Glutamatergic neuron (in vitro differentiated cells): ENCODE measurements at regions not wholly inside any gene's neighbourhood (a gene's known extent, or its start where the extent isn't known, plus 50 kb on each side); places are given as distances from the start of the nearest gene placed in this dataset.

Source experiments
- DNase-seq: peaks from one replicate; pipeline ENCODE4 v3.0.0; 2022
- H3K27ac Mint-ChIP-seq: one replicate; pipeline ENCODE4 v1.8.0; 2020; ENCODE audit warnings: mild to moderate bottlenecking, mixed read lengths, inconsistent platforms; ENCODE audit not compliant: unreplicated experiment
- H3K27me3 Mint-ChIP-seq: one replicate; pipeline ENCODE4 v1.8.0; 2020; ENCODE audit warnings: mild to moderate bottlenecking, moderate library complexity, mixed read lengths, inconsistent platforms; ENCODE audit not compliant: unreplicated experiment
- H3K36me3 Mint-ChIP-seq: one replicate; pipeline ENCODE4 v1.8.0; 2020; ENCODE audit warnings: mild to moderate bottlenecking, mixed read lengths, inconsistent platforms; ENCODE audit not compliant: unreplicated experiment
- H3K4me1 Mint-ChIP-seq: one replicate; pipeline ENCODE4 v1.8.0; 2020; ENCODE audit warnings: mild to moderate bottlenecking, low read depth, mixed read lengths, inconsistent platforms; ENCODE audit not compliant: unreplicated experiment
- H3K4me3 Mint-ChIP-seq: one replicate; pipeline ENCODE4 v1.8.0; 2020; ENCODE audit warnings: mild to moderate bottlenecking, mixed read lengths, inconsistent platforms; ENCODE audit not compliant: unreplicated experiment
- H3K9me3 Mint-ChIP-seq: one replicate; pipeline ENCODE4 v1.8.0; 2020; ENCODE audit warnings: mild to moderate bottlenecking, moderate library complexity, mixed read lengths, inconsistent platforms; ENCODE audit not compliant: unreplicated experiment
- TF ChIP-seq, protein P1 (sequence below): fragments of 200-600 bp; sonication (generic); IDR thresholded peaks from one replicate; pipeline ENCODE4 v1.5.0; 2021; ENCODE audit not compliant: partially characterized antibody, unreplicated experiment

- H3K27ac Mint-ChIP-seq = no peak overlapping the region
- no peak overlapping the region for H3K4me3 Mint-ChIP-seq
- TF ChIP-seq, protein P1, sequence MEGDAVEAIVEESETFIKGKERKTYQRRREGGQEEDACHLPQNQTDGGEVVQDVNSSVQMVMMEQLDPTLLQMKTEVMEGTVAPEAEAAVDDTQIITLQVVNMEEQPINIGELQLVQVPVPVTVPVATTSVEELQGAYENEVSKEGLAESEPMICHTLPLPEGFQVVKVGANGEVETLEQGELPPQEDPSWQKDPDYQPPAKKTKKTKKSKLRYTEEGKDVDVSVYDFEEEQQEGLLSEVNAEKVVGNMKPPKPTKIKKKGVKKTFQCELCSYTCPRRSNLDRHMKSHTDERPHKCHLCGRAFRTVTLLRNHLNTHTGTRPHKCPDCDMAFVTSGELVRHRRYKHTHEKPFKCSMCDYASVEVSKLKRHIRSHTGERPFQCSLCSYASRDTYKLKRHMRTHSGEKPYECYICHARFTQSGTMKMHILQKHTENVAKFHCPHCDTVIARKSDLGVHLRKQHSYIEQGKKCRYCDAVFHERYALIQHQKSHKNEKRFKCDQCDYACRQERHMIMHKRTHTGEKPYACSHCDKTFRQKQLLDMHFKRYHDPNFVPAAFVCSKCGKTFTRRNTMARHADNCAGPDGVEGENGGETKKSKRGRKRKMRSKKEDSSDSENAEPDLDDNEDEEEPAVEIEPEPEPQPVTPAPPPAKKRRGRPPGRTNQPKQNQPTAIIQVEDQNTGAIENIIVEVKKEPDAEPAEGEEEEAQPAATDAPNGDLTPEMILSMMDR = no peak
- H3K27me3 Mint-ChIP-seq = peaks cover 3% of the 10 kb centered on the region
- no peak for DNase-seq
- peaks cover 18% of the 10 kb centered on the region for H3K36me3 Mint-ChIP-seq
- H3K9me3 Mint-ChIP-seq = peaks cover 6% of the 10 kb centered on the region
- no peaks in the 10 kb centered on the region for H3K4me1 Mint-ChIP-seq
Measured at GRCh38 chr2:236661762-236662110, 92.1 kb downstream of the ACKR3 start.

DNA sequence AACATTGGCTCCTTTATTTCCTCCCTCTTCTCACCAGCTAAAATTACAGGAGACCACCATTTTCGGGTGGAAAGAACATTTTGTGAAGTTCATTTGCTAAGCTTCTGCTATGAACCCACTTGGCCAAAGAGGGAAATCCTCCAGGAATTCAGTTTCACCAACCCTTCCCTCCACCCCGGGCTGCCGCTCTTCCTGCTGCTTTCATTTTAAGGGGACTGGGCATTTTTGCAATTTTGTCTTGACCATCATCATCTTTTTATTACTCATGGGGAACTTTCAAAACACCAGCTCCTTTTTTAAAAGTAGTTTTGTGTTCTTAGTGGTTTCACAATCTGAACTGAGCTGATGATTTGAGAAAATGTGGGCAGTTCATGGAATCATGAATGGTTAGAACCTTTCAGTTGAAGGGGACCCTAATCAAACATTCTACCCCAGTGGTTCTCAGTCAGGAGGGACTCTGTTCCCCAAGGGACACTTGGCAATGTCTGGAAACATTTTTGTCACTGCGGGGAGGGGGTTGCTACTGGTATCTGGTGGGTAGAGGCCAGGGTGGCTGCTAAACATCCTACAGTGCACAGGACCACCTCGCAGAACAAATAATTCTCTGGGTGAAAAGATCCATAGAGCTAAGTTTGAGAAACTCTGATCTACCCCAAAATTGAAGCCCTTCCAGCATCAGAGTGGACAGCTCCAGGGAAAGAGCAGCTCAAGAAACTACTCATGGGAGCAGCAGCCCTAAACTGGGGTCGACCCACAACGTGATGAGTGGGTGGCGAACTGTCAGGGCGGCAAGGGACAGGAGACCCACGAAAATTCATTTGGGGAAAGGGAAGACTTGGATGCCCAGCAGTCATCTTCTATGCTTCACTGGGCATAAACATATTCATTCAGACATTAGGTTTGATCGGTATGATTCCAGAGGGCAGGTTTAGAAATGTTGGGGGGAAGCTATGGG, 92.9 kb downstream of the ACKR3 start:
- no peak for DNase-seq
- Mint-ChIP-seq H3K27me3 (peaks cover 3% of the 10 kb centered on the region), H3K4me1 (no peaks in the 10 kb centered on the region), H3K27ac (no peak overlapping the region), H3K9me3 (peaks cover 6% of the 10 kb centered on the region), H3K36me3 (peaks cover 14% of the 10 kb centered on the region), H3K4me3 (no peak overlapping the region)
- TF ChIP-seq, protein P1 = no peak

DNA sequence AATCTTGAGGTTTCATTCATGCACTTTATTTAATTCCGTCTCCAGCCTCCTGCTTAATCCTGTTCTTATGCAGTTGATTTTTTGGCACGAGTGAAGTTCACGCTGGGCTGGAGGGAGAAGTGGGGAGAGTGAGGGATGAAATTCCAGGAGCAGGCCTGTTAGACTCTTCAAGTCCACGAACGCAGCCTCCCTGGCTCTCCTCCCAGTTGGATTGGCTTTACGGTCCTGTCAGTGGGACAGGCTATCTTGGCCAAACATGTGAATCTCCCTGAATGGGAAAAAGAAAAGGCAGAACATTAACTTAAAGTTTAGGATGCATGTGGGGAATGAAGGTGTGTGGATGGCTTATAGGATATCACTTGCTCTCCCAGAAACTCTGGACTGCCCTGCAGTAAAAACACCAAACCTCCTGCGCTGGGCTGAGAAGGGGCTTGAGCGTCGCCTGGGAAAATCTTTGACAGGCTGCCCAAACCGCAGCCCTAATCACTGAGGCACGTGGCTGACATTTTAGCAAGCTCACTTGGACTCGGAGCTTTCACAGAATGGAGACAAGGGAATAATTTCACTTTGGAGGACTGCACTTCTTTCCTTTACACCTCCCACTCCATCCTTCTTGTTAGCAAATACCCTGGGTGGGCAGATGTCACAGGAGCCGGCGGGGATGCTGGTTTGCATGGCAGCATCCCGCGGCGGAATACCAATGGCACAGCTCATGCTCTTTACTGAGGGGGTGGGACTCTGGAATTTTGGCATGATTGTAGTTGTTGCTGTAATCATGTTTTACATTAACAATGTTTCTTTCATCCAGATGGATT, 93.9 kb downstream of the ACKR3 start:
- H3K4me3 Mint-ChIP-seq = no peak overlapping the region
- DNase-seq = no peak
- H3K27ac Mint-ChIP-seq = no peak overlapping the region
- TF ChIP-seq, protein P1 = no peak
- H3K27me3 Mint-ChIP-seq = peaks cover 3% of the 10 kb centered on the region
- H3K36me3 Mint-ChIP-seq = peaks cover 6% of the 10 kb centered on the region
- no peaks in the 10 kb centered on the region for H3K4me1 Mint-ChIP-seq
- peaks cover 3% of the 10 kb centered on the region for H3K9me3 Mint-ChIP-seq

DNA sequence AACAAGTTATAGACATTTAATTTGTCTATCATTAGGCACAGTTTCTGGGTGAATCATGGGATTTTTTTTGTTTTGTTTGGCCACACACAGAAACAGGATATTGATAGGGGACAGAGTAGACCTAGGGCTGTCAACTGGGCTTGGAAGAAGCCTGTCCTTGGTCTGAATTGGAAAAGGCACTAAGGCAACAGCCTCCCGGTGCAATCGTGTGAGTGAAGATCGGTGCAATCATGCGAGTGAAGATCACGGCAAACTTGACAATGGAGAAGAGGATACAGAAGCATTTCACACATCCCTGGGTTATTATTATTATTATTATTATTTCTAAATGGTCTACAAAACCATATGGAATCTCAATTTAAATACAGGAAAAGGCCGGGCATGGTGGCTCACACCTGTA, 94.5 kb downstream of the ACKR3 start:
- Mint-ChIP-seq H3K4me1 (no peaks in the 10 kb centered on the region), H3K27ac (no peak overlapping the region), H3K36me3 (peaks cover 6% of the 10 kb centered on the region), H3K27me3 (peaks cover 3% of the 10 kb centered on the region), H3K4me3 (no peak overlapping the region), H3K9me3 (peaks cover 3% of the 10 kb centered on the region)
- no peak for DNase-seq
- TF ChIP-seq, protein P1 = no peak
